ENCODE measurements at regions not wholly inside any gene's neighbourhood (a gene's known extent, or its start where the extent isn't known, plus 50 kb on each side); places are given as distances from the start of the nearest gene placed in this dataset.

- Histone ChIP-seq H3K9me3 (no peaks in the 10 kb centered on the region), H3K4me3 (no peak overlapping the region), H3K4me1 (no peaks in the 10 kb centered on the region), H3K27me3 (peaks cover 7% of the 10 kb centered on the region), H3K27ac (no peak overlapping the region), H3K36me3 (no peaks in the 10 kb centered on the region)
- no peak for DNase-seq
- ATAC-seq: no peak
- no peak for TF ChIP-seq CTCF (IDR thresholded peaks at IDR 0.05)
- intact Hi-C loops (cut with DNase I): no loop called here
Measured at GRCh38 chr10:45197816-45198485, 117.5 kb downstream of the OR13A1 start.

- H3K4me3 ChIP-seq: no peak overlapping the region
- H3K9me3 ChIP-seq: no peaks in the 10 kb centered on the region
- no peak overlapping the region for H3K27ac ChIP-seq
- peaks cover 7% of the 10 kb centered on the region for H3K27me3 ChIP-seq
- H3K4me1 ChIP-seq: no peaks in the 10 kb centered on the region
- H3K36me3 ChIP-seq: no peaks in the 10 kb centered on the region
- ATAC-seq (peak; percentile 47), DNase-seq (no peak)
- intact Hi-C loops (cut with DNase I): no loop called here
- TF ChIP-seq CTCF (IDR thresholded peaks at IDR 0.05): no peak
Measured at GRCh38 chr10:45198486-45199204, 116.8 kb downstream of the OR13A1 start.

- TF ChIP-seq CTCF (IDR thresholded peaks at IDR 0.05): no peak
- H3K4me1 ChIP-seq: no peaks in the 10 kb centered on the region
- peaks cover 7% of the 10 kb centered on the region for H3K27me3 ChIP-seq
- no peaks in the 10 kb centered on the region for H3K36me3 ChIP-seq
- H3K9me3 ChIP-seq: no peaks in the 10 kb centered on the region
- ATAC-seq: peak; percentile 33
- no peak overlapping the region for H3K27ac ChIP-seq
- intact Hi-C loops (cut with DNase I): no loop called here
- DNase-seq: no peak
- H3K4me3 ChIP-seq: no peak overlapping the region
Measured at GRCh38 chr10:45199205-45199740, 116.1 kb downstream of the OR13A1 start.

- no peak for DNase-seq
- ATAC-seq: no peak
- H3K27ac ChIP-seq: no peak overlapping the region
- no peak for TF ChIP-seq CTCF (IDR thresholded peaks at IDR 0.05)
- intact Hi-C loops (cut with DNase I): no loop called here
- no peak overlapping the region for H3K4me3 ChIP-seq
- H3K4me1 ChIP-seq: no peaks in the 10 kb centered on the region
- H3K27me3 ChIP-seq: peaks cover 7% of the 10 kb centered on the region
- H3K36me3 ChIP-seq: no peaks in the 10 kb centered on the region
- H3K9me3 ChIP-seq: no peaks in the 10 kb centered on the region
Measured at GRCh38 chr10:45201271-45201670, 114.1 kb downstream of the OR13A1 start.

GRCh38 chr10:45202242-45202641 lies 113.2 kb downstream of the OR13A1 start:
- no peaks in the 10 kb centered on the region for H3K36me3 ChIP-seq
- peaks cover 7% of the 10 kb centered on the region for H3K27me3 ChIP-seq
- DNase-seq (no peak), ATAC-seq (no peak)
- intact Hi-C loops (cut with DNase I): no loop called here
- H3K9me3 ChIP-seq: no peaks in the 10 kb centered on the region
- no peak for TF ChIP-seq CTCF (IDR thresholded peaks at IDR 0.05)
- H3K27ac ChIP-seq: no peak overlapping the region
- no peak overlapping the region for H3K4me3 ChIP-seq
- no peaks in the 10 kb centered on the region for H3K4me1 ChIP-seq

Measured in upper lobe of right lung (tissue), 1 donor.